Testis (tissue), 2 donors: ENCODE measurements at regions not wholly inside any gene's neighbourhood (a gene's known extent, or its start where the extent isn't known, plus 50 kb on each side); places are given as distances from the start of the nearest gene placed in this dataset.

Source experiments
- POLR2A ChIP-seq: fragments of 450-650 bp; IDR thresholded peaks from one replicate; pipeline ENCODE4 v1.6.1; 2017; ENCODE audit warnings: antibody characterized with exemption, mild to moderate bottlenecking, moderate library complexity
- TF ChIP-seq, protein P1 (sequence below), 3 experiments: fragments of 450-650 bp in 2 of 3; fragments of 200-600 bp in 1 of 3; sonication (generic) in 1 of 3; IDR thresholded peaks; one replicate each; pipeline ENCODE4 v1.5.1; 2016 to 2019; ENCODE audit warnings: antibody characterized with exemption in 3 of 3, mild to moderate bottlenecking in 2 of 3, moderate library complexity in 1 of 3

GRCh38 chr13:91106565-91106964 lies 240.9 kb upstream of the MIR17HG start:
- TF ChIP-seq, protein P1, sequence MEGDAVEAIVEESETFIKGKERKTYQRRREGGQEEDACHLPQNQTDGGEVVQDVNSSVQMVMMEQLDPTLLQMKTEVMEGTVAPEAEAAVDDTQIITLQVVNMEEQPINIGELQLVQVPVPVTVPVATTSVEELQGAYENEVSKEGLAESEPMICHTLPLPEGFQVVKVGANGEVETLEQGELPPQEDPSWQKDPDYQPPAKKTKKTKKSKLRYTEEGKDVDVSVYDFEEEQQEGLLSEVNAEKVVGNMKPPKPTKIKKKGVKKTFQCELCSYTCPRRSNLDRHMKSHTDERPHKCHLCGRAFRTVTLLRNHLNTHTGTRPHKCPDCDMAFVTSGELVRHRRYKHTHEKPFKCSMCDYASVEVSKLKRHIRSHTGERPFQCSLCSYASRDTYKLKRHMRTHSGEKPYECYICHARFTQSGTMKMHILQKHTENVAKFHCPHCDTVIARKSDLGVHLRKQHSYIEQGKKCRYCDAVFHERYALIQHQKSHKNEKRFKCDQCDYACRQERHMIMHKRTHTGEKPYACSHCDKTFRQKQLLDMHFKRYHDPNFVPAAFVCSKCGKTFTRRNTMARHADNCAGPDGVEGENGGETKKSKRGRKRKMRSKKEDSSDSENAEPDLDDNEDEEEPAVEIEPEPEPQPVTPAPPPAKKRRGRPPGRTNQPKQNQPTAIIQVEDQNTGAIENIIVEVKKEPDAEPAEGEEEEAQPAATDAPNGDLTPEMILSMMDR (IDR thresholded peaks at IDR 0.05), result no peak
- TF ChIP-seq POLR2A, result no peak
